ENCODE measurements at regions not wholly inside any gene's neighbourhood (a gene's known extent, or its start where the extent isn't known, plus 50 kb on each side); places are given as distances from the start of the nearest gene placed in this dataset.

GRCh38 chr6:71391126-71391525 is 102.5 kb downstream of the OGFRL1 start:
- TF ChIP-seq CTCF (IDR thresholded peaks at IDR 0.05; ENCODE audit: low read depth, low read length, poor library complexity, severe bottlenecking) (no peak), EZH2phosphoT487 (IDR thresholded peaks at IDR 0.05; ENCODE audit: borderline replicate concordance, low read length) (no peak)

All from DOHH2 (cell line).